AG04450 (cell line): ENCODE measurements at regions not wholly inside any gene's neighbourhood (a gene's known extent, or its start where the extent isn't known, plus 50 kb on each side); places are given as distances from the start of the nearest gene placed in this dataset.

ENCODE experiments used
- CTCF ChIA-PET: fragments of 300-600, 350-600 bp; formaldehyde crosslinking; extraction: SDS; loops from one replicate; lab custom pipeline; 2022; ENCODE audit warnings: antibody characterized with exemption, inconsistent platforms; lab: Charles Lee
- POLR2A ChIA-PET: fragments of 350-600 bp; formaldehyde crosslinking; extraction: SDS; loops from one replicate; lab custom pipeline; 2021; ENCODE audit warnings: antibody characterized with exemption, inconsistent platforms; lab: Yijun Ruan, JAX
- DNase-seq: peaks from one replicate; pipeline ENCODE4 v3.0.0-alpha.2; 2011; ENCODE audit warnings: low read depth, low spot score
- H3K27ac ChIP-seq: one replicate; pipeline ENCODE4 v1.5.1; 2012; ENCODE audit warnings: low read depth, low read length, control low read depth
- H3K27me3 ChIP-seq: one replicate; pipeline ENCODE4 v1.6.0; 2012; ENCODE audit warnings: low read length; ENCODE audit not compliant: control insufficient read depth, insufficient read depth
- H3K4me3 ChIP-seq: 2 replicates; pipeline ENCODE4 v1.5.1; 2011; ENCODE audit warnings: mild to moderate bottlenecking, low read depth, low read length, control low read depth
- H3K9me3 ChIP-seq: 2 replicates; pipeline ENCODE4 v1.5.1; 2012; ENCODE audit warnings: low read length; ENCODE audit not compliant: control insufficient read depth, insufficient read depth
- TF ChIP-seq, protein P1 (sequence below): IDR thresholded peaks from 2 replicates; pipeline ENCODE4 v1.5.1; 2011; ENCODE audit warnings: low read depth, low read length, control low read depth, inconsistent platforms

DNA sequence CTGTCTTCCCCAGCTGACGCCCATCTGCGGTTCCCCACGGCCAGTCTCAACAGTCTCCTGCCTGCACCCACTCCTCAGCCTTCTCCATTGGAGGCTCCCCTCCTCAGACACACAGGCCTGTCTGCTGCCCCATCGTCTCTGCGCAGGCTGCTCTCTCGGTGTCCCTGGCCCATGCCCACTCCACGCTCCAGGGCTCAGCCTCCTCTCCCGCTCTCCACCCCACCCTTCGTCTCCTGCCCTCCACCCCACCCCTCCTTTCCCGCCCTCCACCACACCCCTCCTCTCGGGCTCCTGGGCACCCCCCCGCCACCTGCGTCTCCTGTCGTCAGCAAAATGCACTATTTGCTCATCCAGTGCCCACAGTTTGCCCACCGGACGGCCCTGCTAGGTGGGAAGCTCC, 119.6 kb upstream of the DIO3 start:
- ChIA-PET POLR2A (no interaction called here), CTCF (no interaction called here)
- H3K4me3 ChIP-seq: no peak overlapping the region
- H3K27ac ChIP-seq: no peak overlapping the region
- DNase-seq: no peak
- no peaks in the 10 kb centered on the region for H3K27me3 ChIP-seq
- TF ChIP-seq, protein P1, sequence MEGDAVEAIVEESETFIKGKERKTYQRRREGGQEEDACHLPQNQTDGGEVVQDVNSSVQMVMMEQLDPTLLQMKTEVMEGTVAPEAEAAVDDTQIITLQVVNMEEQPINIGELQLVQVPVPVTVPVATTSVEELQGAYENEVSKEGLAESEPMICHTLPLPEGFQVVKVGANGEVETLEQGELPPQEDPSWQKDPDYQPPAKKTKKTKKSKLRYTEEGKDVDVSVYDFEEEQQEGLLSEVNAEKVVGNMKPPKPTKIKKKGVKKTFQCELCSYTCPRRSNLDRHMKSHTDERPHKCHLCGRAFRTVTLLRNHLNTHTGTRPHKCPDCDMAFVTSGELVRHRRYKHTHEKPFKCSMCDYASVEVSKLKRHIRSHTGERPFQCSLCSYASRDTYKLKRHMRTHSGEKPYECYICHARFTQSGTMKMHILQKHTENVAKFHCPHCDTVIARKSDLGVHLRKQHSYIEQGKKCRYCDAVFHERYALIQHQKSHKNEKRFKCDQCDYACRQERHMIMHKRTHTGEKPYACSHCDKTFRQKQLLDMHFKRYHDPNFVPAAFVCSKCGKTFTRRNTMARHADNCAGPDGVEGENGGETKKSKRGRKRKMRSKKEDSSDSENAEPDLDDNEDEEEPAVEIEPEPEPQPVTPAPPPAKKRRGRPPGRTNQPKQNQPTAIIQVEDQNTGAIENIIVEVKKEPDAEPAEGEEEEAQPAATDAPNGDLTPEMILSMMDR: no peak
- H3K9me3 ChIP-seq: peaks cover 6% of the 10 kb centered on the region; the same call in 1 of the 2 replicates

DNA sequence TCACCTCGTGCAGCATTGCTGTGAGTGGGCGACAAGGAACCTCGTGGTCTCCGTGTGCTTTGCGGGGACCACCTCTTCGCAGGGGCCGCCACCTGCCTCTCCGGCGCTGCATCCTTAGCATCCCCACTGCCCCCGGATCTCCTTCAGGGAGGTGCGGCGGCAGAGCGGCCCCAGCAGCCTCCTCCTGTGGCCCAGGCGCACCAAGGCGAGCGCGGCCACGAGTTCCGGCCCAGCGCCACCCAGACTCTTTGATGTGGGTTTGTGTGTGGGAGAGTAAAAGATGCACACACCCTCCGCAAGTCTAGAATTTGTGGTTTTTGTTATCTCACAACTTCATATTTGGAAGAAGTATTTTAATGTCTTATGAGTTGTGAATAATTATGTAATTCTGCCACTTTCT, 118.8 kb upstream of the DIO3 start:
- DNase-seq: no peak
- no peaks in the 10 kb centered on the region for H3K27me3 ChIP-seq

DNA sequence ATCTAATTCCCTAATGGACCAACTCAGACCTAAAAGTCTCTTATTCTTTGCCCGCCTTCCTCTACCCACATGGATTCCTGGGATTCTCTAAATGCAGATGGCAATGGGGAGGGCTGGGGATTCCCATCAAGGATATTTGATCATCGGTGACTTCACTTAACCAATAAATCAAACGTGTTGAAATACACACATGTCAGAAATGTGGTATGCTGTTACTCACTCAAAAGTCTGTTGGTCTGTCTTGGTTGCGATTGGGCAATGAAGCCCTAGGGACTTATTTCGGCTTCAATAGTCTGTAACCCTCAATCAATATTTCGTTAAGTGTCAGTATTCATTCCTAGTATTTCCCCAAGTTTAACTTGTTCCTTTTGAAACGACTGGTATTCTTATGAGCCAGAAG, 117.2 kb upstream of the DIO3 start:
- Histone ChIP-seq H3K27me3 (no peaks in the 10 kb centered on the region), H3K27ac (no peak overlapping the region), H3K4me3 (no peak overlapping the region), H3K9me3 (peaks cover 6% of the 10 kb centered on the region; the same call in 1 of the 2 replicates)
- TF ChIP-seq, protein P1: no peak
- DNase-seq: no peak
- ChIA-PET CTCF (no interaction called here), POLR2A (no interaction called here)

More for the DNA sequence above, 118.8 kb upstream of the DIO3 start:
- CTCF ChIA-PET: no interaction called here
- TF ChIP-seq, protein P1: no peak
- no peak overlapping the region for H3K27ac ChIP-seq
- H3K4me3 ChIP-seq: no peak overlapping the region
- POLR2A ChIA-PET: no interaction called here
- H3K9me3 ChIP-seq: peaks cover 6% of the 10 kb centered on the region; the same call in 1 of the 2 replicates

DNA sequence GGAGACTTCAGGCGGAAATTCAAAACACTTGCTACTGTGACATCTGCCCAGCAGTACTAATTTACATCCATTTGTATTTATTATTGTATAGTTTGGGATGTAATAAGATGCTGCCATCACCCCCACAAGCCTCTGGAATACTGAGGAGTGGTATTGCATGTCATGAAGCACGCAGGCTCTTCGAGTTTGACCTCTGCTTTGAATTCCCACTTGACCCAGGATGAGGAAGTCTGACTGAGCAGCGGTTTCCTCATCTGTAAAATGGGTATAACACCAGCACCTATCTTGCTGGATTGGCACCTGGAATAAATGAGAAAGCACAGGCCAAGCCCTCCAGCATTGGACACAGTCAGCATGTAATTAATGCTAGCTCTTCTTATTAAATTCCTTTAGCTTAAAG, 116.0 kb upstream of the DIO3 start:
- CTCF ChIA-PET: no interaction called here
- TF ChIP-seq, protein P1: no peak
- DNase-seq: no peak
- POLR2A ChIA-PET: no interaction called here
- no peak overlapping the region for H3K4me3 ChIP-seq
- H3K27me3 ChIP-seq: no peaks in the 10 kb centered on the region
- peaks cover 6% of the 10 kb centered on the region; the same call in 1 of the 2 replicates for H3K9me3 ChIP-seq
- H3K27ac ChIP-seq: no peak overlapping the region

DNA sequence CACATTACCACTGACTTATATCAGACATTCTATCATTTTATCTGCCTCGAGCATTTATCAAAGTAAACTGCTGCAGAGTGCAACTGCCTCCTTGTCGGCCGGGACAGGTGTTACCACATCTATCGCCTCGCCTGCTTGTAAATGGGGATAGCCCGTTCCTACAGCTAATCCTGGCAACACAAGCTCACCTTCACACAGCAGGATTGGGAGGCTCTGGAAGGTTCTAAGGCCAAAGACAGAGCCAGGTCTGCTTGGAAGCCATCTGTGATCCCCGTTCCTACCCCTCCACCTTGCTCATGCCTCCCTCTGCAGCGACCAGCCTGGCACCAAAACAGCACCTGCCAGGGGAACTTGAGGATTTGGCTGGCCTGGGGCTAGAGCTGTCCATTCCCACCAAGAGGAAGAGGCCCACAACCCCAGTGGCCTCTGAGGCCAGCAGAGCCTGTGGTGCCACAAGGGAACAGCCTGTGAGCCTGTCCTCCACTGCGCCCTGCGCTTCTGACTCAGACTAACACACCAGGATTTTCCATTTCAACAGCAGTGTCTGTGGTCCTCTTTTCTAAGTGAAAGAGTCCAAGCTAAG, 114.8 kb upstream of the DIO3 start:
- Histone ChIP-seq H3K9me3 (peaks cover 6% of the 10 kb centered on the region; the same call in 1 of the 2 replicates), H3K27me3 (no peaks in the 10 kb centered on the region), H3K4me3 (no peak overlapping the region), H3K27ac (no peak overlapping the region)
- ChIA-PET POLR2A (no interaction called here), CTCF (no interaction called here)
- DNase-seq: no peak
- TF ChIP-seq, protein P1: no peak
